ENCODE measurements at regions not wholly inside any gene's neighbourhood (a gene's known extent, or its start where the extent isn't known, plus 50 kb on each side); places are given as distances from the start of the nearest gene placed in this dataset.

GRCh38 chr4:33881176-33881575 lies 2363.1 kb downstream of the ARAP2 start:
- H3K4me3 ChIP-seq = no peak overlapping the region
- intact Hi-C loops (cut with DNase I; ENCODE audit: low total_unique reads) = no loop called here
- H3K36me3 ChIP-seq = no peaks in the 10 kb centered on the region
- no peaks in the 10 kb centered on the region for H3K27me3 ChIP-seq
- no peak for TF ChIP-seq CTCF (IDR thresholded peaks at IDR 0.05)
- TF ChIP-seq POLR2AphosphoS5 (IDR thresholded peaks at IDR 0.05) = no peak
- no peak for TF ChIP-seq POLR2A (IDR thresholded peaks at IDR 0.05)
- H3K9me3 ChIP-seq = no peaks in the 10 kb centered on the region
- H3K4me1 ChIP-seq = no peaks in the 10 kb centered on the region
- H3K27ac ChIP-seq = no peak overlapping the region
- no peak for DNase-seq (ENCODE audit: low spot score in 2 of 2)

GRCh38 chr4:33882246-33882990 lies 2361.9 kb downstream of the ARAP2 start:
- Histone ChIP-seq H3K27me3 (no peaks in the 10 kb centered on the region), H3K27ac (no peak overlapping the region), H3K9me3 (no peaks in the 10 kb centered on the region), H3K36me3 (no peaks in the 10 kb centered on the region), H3K4me3 (no peak overlapping the region), H3K4me1 (no peaks in the 10 kb centered on the region)
- DNase-seq (ENCODE audit: low spot score in 2 of 2) = no peak
- intact Hi-C loops (cut with DNase I; ENCODE audit: low total_unique reads) = no loop called here
- TF ChIP-seq CTCF (IDR thresholded peaks at IDR 0.05) = no peak
- TF ChIP-seq POLR2A (IDR thresholded peaks at IDR 0.05) = no peak
- TF ChIP-seq POLR2AphosphoS5 (IDR thresholded peaks at IDR 0.05) = no peak

- Histone ChIP-seq H3K9me3 (no peaks in the 10 kb centered on the region), H3K4me1 (no peaks in the 10 kb centered on the region), H3K4me3 (no peak overlapping the region), H3K27me3 (no peaks in the 10 kb centered on the region), H3K36me3 (no peaks in the 10 kb centered on the region), H3K27ac (no peak overlapping the region)
- TF ChIP-seq CTCF (IDR thresholded peaks at IDR 0.05) (no peak), POLR2AphosphoS5 (IDR thresholded peaks at IDR 0.05) (no peak), POLR2A (IDR thresholded peaks at IDR 0.05) (no peak)
- intact Hi-C loops (cut with DNase I; ENCODE audit: low total_unique reads) = no loop called here
- DNase-seq (ENCODE audit: low spot score in 2 of 2) = no peak
These were observed 2361.2 kb downstream of the ARAP2 start for GRCh38 chr4:33883111-33883510.

- H3K27me3 ChIP-seq = no peaks in the 10 kb centered on the region
- intact Hi-C loops (cut with DNase I; ENCODE audit: low total_unique reads) = no loop called here
- H3K36me3 ChIP-seq = no peaks in the 10 kb centered on the region
These were observed 2358.0 kb downstream of the ARAP2 start for GRCh38 chr4:33886356-33886755.

More at GRCh38 chr4:33886356-33886755, 2358.0 kb downstream of the ARAP2 start:
- no peaks in the 10 kb centered on the region for H3K4me1 ChIP-seq
- H3K27ac ChIP-seq = no peak overlapping the region
- H3K9me3 ChIP-seq = no peaks in the 10 kb centered on the region
- no peak for DNase-seq (ENCODE audit: low spot score in 2 of 2)
- no peak for TF ChIP-seq CTCF (IDR thresholded peaks at IDR 0.05)
- TF ChIP-seq POLR2A (IDR thresholded peaks at IDR 0.05) = no peak
- TF ChIP-seq POLR2AphosphoS5 (IDR thresholded peaks at IDR 0.05) = no peak
- H3K4me3 ChIP-seq = no peak overlapping the region
